Activated CD8-positive, alpha-beta memory T cell treated with anti-CD3 and anti-CD28 coated beads for 36 hours (primary cell): ENCODE measurements at regions not wholly inside any gene's neighbourhood (a gene's known extent, or its start where the extent isn't known, plus 50 kb on each side); places are given as distances from the start of the nearest gene placed in this dataset.
"Not testable (repeated sequence)": the region's sequence is repeated elsewhere in the genome, so short reads cannot be mapped to it uniquely, and the experiment has no call there.

Experiments
- CTCF ChIA-PET: fragments of 350-600 bp; sonication (Branson Sonifier 250); formaldehyde crosslinking; loops from one replicate; lab custom pipeline; 2021; ENCODE audit warnings: antibody characterized with exemption; lab: Charles Lee
- POLR2A ChIA-PET: fragments of 350-600 bp; sonication (Branson Sonifier 250); formaldehyde crosslinking; loops from one replicate; lab custom pipeline; 2021; ENCODE audit warnings: antibody characterized with exemption; lab: Charles Lee

DNA sequence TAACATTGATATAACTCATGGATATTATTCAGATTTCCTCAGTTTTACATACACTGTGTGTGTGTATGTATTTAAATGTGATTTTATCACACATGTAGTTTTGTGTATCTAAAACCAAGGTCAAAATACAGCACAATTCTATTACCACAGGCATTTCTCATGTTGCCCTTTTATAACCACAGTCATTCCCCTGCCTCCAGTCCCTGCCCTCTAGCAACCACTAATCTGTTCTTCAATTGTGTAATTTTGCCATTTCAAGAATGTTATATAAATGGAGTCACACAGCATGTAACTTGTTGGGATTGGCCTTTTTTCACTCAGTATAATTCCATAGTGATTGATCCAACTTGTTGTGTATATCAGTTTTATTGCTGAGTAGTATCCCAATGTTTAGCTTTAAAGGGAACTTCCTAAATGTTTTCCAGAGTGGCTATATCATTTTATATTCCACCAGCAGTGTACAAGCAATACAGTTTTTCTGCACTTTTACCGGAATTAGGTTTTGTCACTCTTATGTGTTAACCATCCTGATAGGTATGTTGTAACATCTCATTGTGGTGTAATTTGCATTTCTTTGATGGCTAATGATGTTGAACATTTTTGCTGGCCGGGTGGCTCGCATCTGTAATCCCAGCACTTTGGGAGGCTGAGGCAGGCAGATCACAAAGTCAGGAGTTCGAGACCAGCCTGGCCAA is 338.2 kb downstream of the SOX4 start:
- POLR2A ChIA-PET: no interaction called here
- CTCF ChIA-PET: interaction anchor here (0.6 kb wide), 1 partner anchor 422 kb away, joined by 3 read pairs; no protein-coding TSS in a partner anchor

DNA sequence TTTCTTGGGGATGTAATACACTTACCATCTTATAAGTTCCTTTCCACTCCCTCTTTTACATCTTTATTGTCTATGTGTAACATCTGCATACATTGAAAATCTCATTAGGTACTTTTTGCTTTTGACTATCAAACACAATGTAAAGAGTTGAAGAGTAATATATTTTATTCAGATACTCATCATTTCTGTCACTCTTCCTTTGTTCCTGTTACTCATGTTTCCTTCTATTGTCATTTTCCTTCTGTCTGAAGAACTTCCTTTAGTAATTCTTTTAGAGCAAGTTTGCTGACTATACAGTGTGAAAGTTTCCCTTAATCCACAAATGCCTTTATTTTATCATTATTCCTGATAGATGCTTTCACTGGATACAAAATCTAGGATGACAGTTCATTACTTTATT is 339.8 kb downstream of the SOX4 start:
- ChIA-PET POLR2A (no interaction called here), CTCF (no interaction called here)

DNA sequence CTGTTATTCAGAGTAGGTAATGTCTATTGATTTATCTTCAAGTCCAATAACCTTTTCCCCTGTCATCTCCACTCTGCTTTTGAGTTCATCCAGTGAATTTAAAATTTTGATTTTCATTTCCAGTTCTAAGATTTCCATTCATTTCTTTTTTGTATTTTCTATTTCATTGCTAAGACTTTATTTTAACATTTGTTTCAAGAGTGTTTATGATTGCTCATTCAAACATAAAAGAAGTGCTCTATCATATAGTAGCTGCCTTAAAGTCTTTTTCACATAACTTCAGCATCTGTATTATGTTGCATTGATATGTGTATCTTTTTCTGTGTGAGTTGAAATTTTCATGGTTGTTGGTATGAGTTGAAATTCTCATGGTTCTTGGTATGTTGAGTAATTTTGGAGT is 341.6 kb downstream of the SOX4 start:
- ChIA-PET CTCF (interaction anchor here (0.6 kb wide), 1 partner anchor 254 kb away, joined by 3 read pairs; no protein-coding TSS in a partner anchor), POLR2A (no interaction called here)

DNA sequence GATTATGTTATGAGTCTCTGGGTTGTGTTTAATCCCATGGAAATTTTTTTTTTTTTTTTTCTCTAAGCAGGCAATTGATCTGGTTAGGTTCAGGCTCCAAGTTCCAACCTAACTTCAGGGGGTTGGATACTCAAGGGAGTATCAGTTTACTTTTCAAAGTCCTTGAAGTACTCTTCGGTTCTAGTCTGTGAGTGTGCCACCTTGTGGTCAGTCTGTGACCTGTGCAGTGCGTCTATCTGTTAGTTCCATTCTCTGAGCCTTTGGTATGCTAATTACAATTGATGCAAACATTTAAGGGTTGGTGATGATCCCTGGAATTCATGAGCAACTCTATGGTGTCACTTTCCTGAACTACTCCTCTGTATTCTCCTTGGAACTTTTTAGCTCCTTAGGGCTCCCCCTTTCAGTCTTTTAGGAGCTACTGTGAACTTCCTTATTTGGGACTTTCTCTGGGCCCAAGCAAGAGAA is 342.0 kb downstream of the SOX4 start:
- ChIA-PET POLR2A (no interaction called here), CTCF (interaction anchor here (0.6 kb wide), 1 partner anchor 255 kb away, joined by 3 read pairs; no protein-coding TSS in a partner anchor)

DNA sequence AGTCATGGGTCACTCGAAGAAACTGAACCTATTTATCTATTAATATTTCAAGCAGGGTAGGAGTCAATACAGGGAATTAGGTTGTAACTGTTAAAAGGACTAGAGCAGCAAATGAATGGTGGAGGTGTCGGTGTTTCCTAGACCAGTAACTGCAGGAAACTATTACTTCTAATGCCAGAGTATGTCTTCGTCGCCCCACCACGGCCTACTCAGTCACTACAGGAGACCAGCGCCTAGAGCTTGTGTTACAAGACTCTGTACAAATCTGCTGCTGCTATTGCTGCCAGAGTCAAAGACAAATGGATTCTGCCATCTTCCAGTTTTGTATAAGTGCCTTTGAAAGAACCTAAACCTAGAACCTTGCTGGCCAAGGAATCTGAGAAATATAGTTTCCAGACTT is 343.9 kb downstream of the SOX4 start:
- ChIA-PET POLR2A (no interaction called here), CTCF (no interaction called here)

DNA sequence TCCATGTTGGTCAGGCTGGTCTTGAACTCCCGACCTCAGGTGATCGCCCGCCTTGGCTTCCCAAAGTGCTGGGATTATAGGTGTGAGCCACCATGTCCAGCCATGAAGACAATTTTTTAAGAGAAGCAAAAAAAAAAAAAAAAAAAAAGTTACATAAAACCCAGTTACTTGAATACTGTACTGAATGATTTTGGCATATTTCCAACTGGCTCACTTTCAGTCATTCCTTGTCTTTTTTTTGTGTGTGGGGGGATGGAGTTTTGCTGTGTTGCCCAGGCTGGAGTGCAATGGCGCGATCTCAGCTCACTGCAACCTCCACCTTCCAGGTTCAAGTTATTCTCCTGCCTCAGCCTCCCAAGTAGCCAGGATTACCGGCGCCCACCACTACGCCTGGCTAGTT is 345.5 kb downstream of the SOX4 start:
- POLR2A ChIA-PET: not testable (repeated sequence)
- CTCF ChIA-PET: interaction anchor here (0.6 kb wide), 1 partner anchor 1318 kb away, joined by 5 read pairs; no protein-coding TSS in a partner anchor

DNA sequence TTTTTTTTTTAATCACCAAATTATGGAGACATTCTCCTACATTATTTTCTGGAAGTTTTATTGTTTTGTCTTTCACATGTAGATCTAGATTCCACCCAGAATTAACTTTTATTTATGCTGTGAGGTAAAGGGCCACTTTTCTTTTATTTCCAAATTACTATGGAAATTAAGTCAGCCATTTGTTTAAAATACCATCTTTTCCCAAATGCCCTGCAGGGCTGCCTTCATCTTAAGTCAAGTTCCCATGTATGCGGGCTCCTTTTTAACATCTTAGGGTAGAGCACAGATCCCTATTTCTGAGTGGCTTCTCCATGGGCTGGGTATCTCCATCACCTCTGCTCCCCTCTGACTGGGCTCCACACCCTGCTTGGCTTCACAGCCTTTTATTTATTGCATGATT is 348.4 kb downstream of the SOX4 start:
- ChIA-PET CTCF (no interaction called here), POLR2A (no interaction called here)

DNA sequence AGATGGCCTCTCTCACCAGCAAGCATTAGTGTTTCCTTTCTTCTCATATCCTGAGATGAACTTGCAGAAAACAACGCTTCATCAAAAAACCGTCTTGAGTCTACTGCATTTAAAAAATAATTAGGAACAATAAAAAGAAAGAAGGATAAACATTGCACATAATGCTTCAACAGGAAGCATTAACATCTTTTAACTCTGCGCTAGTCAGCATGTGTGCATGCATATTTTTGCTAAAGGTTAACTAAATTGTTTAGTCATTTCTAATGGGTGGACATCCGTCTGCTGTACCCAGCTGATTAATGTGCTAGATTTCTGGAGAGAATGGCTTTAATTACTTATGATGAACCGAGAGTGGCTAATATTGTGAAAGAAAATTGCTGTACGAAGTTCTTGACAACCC is 349.3 kb downstream of the SOX4 start:
- CTCF ChIA-PET: no interaction called here

DNA sequence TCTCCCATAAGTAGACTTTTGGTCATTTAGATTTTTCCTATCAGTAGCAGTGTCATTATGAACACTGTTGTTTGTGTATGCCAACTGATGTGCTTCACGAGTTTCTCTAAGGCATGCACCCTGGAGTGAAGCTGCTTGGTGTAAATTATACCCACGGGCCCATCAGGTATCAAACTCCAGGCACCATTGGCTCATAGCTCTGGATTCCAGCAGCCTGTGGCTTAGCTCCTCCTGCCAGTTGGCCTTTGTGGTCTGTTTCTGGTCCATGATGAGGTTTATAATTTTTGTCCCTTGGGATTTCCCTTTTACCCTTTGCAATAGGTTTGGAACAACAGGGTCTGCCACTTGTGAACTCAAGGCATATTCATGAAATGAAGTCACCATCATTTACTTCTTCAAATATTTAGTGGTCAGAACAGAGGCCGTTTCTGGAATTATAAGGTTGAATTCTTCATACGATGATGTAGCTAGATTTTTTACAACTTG is 350.5 kb downstream of the PRL start:
- ChIA-PET CTCF (no interaction called here), POLR2A (no interaction called here)

More for the DNA sequence above, 349.3 kb downstream of the SOX4 start:
- POLR2A ChIA-PET: no interaction called here

DNA sequence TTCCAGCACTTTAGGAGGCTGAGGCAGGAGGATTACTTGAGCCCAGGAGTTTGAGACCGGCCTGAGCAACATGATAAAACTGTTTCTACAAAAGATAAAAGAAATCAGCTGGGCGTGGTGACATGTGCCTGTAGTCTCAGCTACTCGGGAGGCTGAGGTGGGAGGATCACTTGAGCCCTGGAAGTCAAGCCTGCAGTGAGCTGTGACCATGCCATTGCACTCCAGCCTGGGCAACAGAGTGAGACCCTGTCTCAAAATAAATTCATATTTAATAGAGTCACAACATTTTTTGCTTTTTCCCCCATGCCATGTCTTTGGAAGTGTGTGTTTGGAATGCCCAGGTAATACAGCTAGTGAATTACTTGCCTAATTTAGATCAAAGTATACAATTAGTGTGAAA is 349.6 kb downstream of the PRL start:
- POLR2A ChIA-PET, CTCF ChIA-PET: not testable (repeated sequence)

DNA sequence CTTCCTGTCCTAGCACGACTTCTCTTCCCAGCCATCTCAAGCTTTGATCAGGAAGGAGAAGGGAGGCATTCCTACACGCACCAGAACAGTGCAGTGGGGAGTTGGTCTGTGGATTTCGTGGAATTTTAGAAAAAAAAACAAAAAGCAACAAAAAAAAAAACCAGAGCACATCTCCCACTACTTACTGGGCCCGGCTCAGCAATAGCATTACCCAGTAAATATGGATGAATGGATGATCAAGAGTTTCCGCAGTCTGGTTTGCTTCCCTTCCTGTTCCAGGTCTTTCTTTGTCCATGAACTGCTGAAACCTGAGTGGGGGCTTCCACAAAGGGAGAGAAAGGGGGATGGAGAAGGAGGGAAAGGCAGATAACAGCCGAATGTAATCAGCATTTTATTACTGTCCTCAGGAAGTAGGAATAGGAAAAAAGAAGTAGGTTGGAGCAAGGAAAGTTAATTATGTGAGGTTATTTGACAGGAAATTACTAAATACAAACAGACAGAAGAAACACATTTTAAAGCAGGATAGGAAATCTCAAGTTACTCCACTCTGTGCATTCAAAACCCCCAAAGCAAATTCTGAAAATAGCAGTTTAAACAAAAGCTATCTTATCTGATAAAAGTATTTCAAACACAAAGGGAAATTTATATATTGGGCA is 349.0 kb downstream of the PRL start:
- CTCF ChIA-PET: no interaction called here
- POLR2A ChIA-PET: no interaction called here

DNA sequence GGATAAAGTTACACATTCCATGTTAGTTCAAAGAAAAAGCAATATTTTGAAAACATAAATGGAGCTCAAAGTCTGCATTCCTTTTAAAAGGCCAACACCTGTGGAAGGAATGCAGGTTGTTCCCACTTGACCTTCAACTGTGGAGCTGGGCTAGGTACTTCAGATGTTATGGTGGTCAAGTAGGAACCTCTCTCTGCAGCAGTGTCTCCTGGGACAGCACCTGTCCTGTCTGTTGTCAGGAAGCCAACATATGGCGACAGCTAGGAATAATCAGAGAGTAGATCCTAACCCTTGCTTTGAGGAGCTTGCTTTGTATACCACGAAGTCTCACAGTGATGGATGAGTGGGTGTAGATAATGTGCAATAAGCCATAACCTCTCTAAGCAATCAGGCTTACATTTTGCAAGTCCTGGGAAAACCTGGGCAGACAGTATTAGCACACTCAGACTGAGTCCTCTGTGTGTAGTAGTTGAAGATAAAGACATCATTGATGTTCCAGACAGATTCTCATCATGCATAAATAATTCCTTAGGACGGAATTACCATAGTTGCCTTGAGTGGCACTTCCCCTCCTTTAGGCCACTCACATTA is 347.5 kb downstream of the PRL start:
- CTCF ChIA-PET: no interaction called here
- POLR2A ChIA-PET: no interaction called here

DNA sequence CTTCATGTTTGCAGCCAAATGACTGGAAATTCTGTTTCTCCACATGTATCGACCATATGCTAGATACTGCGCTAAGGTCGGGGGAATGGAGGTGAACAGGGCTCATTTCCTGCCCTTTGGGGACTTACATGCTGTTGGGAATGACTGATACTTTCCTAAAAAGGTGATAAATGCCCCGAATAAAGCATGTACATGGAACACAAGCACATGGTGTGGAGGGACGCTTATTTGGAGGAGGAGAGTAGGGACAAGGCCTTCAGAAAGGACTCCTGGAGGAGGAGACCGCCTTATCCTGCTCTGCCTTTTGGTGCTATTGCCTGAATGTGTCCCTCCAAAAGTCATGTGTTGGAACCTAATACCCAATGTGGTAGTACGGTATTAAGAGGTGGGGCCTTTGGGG is 344.5 kb downstream of the PRL start:
- ChIA-PET POLR2A (no interaction called here), CTCF (no interaction called here)

DNA sequence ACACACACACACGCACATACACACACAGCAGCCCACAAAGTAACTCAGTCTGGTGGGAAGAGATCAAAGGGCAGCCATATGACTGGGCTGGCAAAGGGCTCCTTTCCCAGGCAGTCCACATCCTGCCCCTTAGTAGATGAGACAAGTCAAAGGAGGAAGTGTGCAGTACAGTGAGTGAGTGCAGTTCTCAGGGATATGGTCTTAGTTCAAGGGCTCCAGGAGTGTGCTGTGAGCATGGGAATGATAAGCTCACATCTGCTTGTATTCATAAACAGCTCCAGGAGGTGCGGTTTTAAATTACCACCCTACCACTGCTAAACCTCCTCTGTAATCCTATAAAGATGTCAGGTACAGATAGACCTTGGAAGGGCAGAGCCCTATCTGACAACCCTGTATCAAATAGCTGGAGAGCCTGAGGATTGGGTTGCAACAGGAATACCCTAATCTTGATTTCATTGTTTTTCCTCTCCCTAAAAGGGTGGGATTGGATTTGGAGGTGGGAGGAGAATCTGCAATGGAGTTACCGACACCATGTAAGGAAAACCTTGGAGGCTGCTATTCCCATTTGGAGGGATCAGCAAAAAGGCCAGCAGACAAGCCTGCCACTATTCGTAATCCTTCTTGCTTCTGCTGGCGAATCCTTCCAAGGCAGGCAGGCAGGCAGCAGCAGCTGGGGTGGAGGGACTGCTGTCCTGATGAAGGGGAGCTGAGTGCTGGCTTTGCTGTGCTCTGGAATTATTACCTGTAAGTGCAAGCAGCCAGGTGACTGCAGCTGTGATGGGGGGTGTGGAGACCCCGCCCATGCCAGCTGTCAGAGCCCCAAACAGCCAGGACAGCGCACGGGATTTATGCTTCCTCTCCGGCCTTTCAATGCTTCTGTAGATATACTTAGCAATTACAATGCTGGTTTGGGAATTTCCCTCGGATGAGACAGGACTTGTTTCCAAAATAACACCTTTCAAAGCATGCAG is 342.7 kb downstream of the PRL start:
- ChIA-PET POLR2A (no interaction called here), CTCF (no interaction called here)

DNA sequence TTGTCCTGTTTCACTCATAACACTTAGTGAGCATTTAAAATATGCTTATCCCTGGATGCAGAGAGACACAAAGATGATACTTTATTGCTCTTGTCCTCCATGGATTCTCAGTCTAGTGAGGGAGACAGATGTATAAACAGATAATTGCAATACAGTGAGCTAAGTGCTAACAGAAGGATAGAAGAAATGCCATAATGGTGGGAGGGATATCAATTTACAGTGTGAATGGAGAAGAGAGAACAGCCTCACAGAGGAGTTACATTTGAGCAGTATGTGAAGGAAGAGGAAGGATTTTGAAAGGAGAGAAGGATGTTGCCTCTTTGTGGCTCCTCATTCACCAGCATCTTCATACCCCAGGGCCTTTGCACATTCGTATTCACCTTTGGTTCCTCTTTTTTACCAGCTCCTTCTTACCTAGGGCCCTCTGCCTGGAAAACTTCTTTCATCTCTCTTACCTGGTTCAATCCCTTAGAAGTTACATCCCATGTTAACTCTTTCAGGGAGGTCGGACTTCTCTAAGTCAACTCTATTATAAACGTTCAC is 341.7 kb downstream of the PRL start:
- ChIA-PET CTCF (no interaction called here), POLR2A (no interaction called here)

DNA sequence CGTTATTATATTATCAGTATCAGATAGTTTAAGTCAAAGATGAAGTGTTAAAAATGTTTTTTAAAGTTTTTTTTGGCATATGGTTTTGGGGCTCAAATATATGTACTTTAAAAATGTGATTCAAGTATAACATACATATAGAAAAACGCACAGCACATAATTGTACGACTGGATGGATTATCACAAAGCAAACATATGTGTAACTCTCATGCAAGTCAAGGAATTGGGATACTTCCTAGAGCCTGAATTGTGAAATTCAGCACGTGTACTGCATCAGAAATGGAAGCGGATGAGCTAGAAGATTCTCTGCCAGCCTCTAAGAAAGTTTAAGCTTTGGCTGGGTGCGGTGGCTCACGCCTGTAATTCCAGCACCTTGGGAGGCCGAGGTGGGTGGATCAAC is 340.9 kb downstream of the PRL start:
- POLR2A ChIA-PET: no interaction called here
- CTCF ChIA-PET: no interaction called here

DNA sequence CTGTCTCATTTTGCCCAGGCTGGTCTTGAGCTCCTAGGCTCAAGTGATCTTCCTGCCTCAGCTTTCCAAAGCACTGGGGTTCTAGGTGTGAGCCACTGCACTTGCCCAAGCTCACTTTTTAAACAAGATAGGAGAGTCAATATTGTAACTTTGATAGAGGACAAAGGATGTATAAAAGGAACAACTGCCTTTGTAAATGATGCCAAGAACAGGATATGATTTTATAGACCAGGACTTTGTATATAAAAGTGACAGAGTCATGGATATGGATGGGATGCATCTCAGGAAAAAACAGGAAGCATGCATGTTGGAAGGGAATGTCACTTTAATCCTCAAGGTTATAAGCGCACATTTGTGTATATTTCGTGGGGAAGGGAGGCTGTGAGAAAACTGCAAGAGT is 338.4 kb downstream of the PRL start:
- ChIA-PET CTCF (no interaction called here), POLR2A (no interaction called here)

DNA sequence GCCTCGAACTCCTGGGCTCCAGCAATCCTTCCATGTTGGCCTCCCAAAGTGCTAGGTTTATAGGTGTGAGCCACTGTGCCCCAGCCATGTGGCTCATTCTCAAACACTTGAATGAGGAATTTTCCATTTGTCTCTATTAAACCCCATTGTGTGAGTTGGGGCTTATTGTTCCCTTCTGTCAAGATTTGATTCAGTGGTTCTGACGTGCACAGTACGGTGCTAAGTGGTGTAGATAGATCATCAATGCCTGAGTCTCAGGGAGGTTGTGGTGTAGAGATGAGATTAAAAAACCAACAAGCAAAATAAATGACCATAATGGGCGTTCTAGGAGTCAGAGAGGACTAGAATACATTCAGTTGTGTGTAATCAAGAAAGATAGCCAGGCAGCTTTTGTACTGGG is 335.6 kb downstream of the PRL start:
- POLR2A ChIA-PET: interaction anchor here (0.5 to 0.6 kb wide), 2 partner anchors 14 to 1202 kb away, joined by 3 to 5 read pairs; no protein-coding TSS in a partner anchor

DNA sequence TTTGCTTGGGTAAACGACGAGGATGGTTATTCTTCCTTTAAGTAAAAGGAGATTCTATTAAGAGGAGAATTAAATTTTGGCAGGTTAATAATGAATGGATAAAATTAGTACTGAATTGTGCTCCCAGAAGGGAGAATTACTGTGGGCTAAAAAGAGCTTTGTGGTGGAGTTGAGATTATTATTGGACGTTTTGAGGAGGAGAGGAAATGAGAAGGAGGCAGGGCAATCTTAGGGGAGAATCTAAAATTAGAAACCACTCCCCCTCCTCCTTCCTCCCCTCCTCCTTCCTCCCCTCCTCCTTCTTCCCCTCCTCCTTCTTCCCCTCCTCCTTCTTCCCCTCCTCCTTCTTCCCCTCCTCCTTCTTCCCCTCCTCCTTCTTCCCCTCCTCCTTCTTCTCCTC is 331.8 kb downstream of the PRL start:
- CTCF ChIA-PET: no interaction called here
- POLR2A ChIA-PET: no interaction called here

More for the DNA sequence above, 335.6 kb downstream of the PRL start:
- CTCF ChIA-PET: no interaction called here
